ENCODE measurements at regions not wholly inside any gene's neighbourhood (a gene's known extent, or its start where the extent isn't known, plus 50 kb on each side); places are given as distances from the start of the nearest gene placed in this dataset.
A peak's percentile ranks its signal among the peaks of the same experiment; 100 is the strongest.

- DNase-seq (ENCODE audit: low read depth in 4 of 4, low spot score in 3 of 4): no peak
These were observed 111.9 kb upstream of the CALN1 start for GRCh38 chr7:72524037-72524436.

DNA sequence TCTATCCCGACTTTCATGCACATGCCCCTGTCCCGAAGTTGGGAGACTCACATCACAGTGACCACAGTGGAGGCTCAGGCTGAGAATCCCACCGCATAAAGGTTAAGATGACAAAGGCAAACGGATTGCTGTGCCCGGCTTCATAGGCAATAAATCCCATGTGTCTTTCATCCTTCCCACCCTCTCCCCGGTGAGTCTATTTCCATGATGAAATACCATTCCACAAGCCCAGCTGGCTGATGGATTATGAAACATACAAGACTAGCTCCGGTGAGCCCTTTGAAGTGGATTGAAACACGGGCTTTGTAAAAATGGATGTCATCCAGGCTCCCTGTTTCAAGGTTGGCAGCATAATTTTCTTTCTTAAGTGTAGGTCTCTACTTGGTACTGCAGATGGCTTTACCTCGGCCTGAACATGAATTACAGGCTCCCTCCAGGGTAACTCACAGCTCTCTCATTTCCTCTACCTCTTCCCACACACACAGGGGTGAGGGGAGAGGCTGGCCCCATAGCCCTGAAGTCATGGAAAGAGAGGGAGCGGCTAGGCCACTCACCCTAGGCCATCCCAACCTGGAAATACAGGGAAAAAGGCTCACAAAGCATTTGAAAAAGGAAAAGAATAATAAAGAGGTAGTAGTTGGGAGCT is 92.0 kb upstream of the CALN1 start:
- DNase-seq (ENCODE audit: low read depth in 4 of 4, low spot score in 3 of 4): no peak

DNA sequence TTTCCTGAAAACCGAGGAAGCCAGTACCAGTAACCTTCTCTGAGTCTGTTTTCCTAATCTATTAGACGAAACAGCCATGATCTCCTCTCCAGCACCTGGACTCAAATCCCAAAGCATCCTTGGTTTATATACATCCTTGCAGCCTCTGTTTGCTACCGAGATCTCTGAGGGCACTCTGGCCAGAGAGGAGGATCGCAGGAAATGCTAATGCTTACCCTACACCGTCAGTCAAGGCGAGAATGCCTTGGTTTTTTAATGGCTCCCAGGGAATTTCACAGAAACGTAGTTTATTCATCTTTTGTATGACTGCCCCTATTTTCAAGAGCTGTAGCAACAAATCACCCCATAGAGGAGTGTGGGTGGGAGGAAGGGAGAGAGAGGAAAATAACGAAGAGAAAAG is 91.5 kb upstream of the CALN1 start:
- DNase-seq (ENCODE audit: low read depth in 4 of 4, low spot score in 3 of 4): no peak

GRCh38 chr7:72494807-72495206 is 82.7 kb upstream of the CALN1 start:
- DNase-seq (ENCODE audit: low read depth in 4 of 4, low spot score in 3 of 4): no peak

DNA sequence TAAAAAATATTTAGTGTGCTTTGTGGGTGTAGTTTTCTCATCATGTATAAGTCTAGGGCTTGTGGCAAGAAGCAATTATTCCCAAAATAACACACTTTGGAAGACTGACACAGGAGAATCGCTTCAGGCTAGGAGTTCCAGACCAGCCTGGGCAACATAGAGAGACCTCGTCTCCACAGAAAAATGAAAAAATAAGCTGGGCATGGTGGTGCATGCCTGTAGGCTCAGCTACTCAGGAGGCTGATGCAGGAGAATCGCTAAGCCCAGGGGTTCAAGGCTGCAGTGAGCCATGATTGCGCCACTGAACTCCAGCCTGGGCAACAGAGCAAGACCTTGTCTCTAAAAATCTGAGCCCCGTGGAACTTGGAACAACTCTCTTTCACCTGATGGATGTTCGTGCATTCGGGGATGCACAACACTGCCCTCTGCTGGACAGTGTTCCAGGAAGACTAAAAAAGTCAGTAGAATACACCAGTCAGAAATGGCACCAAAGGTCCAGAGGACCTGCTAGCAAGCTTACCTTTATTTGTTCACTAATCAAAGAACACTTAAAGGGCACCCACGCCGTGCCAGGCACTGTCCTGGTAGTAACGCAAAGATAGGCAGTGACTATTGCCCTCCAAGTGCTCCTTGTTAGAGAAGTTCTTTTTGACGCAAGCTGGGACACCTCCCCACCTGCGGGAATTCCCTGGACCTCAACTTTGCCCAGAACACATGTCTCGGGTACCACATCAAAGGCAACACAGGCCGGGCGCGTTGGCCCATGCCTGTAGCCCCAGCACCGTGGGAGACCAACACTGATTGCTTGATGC is 81.9 kb upstream of the CALN1 start:
- peak; percentile 16 to 48 (median 42) for DNase-seq (ENCODE audit: low read depth in 4 of 4, low spot score in 3 of 4)

- no peak for DNase-seq (ENCODE audit: low read depth in 4 of 4, low spot score in 3 of 4)
These were observed 80.4 kb upstream of the CALN1 start for GRCh38 chr7:72492461-72493065.

- no peak for DNase-seq (ENCODE audit: low read depth in 4 of 4, low spot score in 3 of 4)
These were observed 78.2 kb upstream of the CALN1 start for GRCh38 chr7:72490301-72490700.

- no peak for DNase-seq (ENCODE audit: low read depth in 4 of 4, low spot score in 3 of 4)
These were observed 69.8 kb upstream of the CALN1 start for GRCh38 chr7:72481934-72482333.

- no peak for DNase-seq (ENCODE audit: low read depth in 4 of 4, low spot score in 3 of 4)
These were observed 64.6 kb upstream of the CALN1 start for GRCh38 chr7:72476608-72477305.

DNA sequence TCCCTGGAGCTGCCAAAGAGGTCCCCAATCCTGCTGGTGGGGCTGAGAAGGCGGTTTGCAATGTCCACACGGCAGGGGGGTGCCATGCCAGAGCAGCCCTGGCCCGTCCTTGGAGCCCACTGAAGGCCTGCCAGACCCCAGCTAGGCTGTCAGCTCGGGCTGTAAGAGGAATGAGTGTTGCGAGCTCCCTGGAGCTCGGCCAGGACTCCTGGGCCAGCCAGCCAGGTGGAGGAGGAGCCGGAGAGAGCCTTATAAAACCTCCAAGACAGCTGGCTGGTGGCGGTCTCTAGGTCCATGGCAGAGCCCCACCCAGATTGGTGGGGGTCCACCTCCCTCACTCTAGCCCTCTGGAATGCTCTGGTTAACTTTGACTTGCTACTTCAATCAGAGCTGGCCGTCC is 55.1 kb upstream of the CALN1 start:
- no peak for DNase-seq (ENCODE audit: low read depth in 4 of 4, low spot score in 3 of 4)

GRCh38 chr7:72466797-72467196 is 54.7 kb upstream of the CALN1 start:
- DNase-seq (ENCODE audit: low read depth in 4 of 4, low spot score in 3 of 4): no peak

- no peak for DNase-seq (ENCODE audit: low read depth in 4 of 4, low spot score in 3 of 4)
These were observed 53.4 kb upstream of the CALN1 start for GRCh38 chr7:72465521-72465920.

- no peak for DNase-seq (ENCODE audit: low read depth in 4 of 4, low spot score in 3 of 4)
These were observed 50.2 kb upstream of the CALN1 start for GRCh38 chr7:72462311-72462710.

Data from left renal pelvis (tissue), 4 donors.